BLaER1 treated with 17β-estradiol and CSF1 and Interleukin-3, amounts not matched to agents 10 nM and 100 nM (cell line): ENCODE measurements at regions not wholly inside any gene's neighbourhood (a gene's known extent, or its start where the extent isn't known, plus 50 kb on each side); places are given as distances from the start of the nearest gene placed in this dataset.
A peak's percentile ranks its signal among the peaks of the same experiment; 100 is the strongest.

ENCODE experiments used
- H3K27ac ChIP-seq, 11 experiments: shearing (Covaris generic); formaldehyde crosslinking; 2 replicates each; pipeline ENCODE4 v1.8.1; 2022
- H3K27me3 ChIP-seq, 11 experiments: shearing (Covaris generic); formaldehyde crosslinking; 2 replicates each; pipeline ENCODE4 v1.8.1; 2022
- H3K36me3 ChIP-seq, 11 experiments: shearing (Covaris generic); formaldehyde crosslinking; 2 replicates each; pipeline ENCODE4 v1.8.1; 2022
- H3K4me1 ChIP-seq, 10 experiments: shearing (Covaris generic); formaldehyde crosslinking; 2 replicates each; pipeline ENCODE4 v1.8.1; 2022
- H3K4me2 ChIP-seq, 11 experiments: shearing (Covaris generic); formaldehyde crosslinking; 2 replicates each; pipeline ENCODE4 v1.8.1; 2022
- H3K4me3 ChIP-seq, 10 experiments: shearing (Covaris generic); formaldehyde crosslinking; 2 replicates each; pipeline ENCODE4 v1.8.1; 2022
- H3K9ac ChIP-seq, 11 experiments: shearing (Covaris generic); formaldehyde crosslinking; 2 replicates each; pipeline ENCODE4 v1.8.1; 2022
- H3K9me3 ChIP-seq, 11 experiments: shearing (Covaris generic); formaldehyde crosslinking; replicated peaks in 1 of 11; 2 replicates each; pipeline ENCODE4 v1.8.1; 2022
- H4K20me1 ChIP-seq, 11 experiments: shearing (Covaris generic); formaldehyde crosslinking; 2 replicates each; pipeline ENCODE4 v1.8.1; 2022
- Cebpa-rat ChIP-seq, 11 experiments: shearing (Covaris generic); IDR thresholded peaks; 2 replicates each; pipeline ENCODE4 v1.8.1; 2022

DNA sequence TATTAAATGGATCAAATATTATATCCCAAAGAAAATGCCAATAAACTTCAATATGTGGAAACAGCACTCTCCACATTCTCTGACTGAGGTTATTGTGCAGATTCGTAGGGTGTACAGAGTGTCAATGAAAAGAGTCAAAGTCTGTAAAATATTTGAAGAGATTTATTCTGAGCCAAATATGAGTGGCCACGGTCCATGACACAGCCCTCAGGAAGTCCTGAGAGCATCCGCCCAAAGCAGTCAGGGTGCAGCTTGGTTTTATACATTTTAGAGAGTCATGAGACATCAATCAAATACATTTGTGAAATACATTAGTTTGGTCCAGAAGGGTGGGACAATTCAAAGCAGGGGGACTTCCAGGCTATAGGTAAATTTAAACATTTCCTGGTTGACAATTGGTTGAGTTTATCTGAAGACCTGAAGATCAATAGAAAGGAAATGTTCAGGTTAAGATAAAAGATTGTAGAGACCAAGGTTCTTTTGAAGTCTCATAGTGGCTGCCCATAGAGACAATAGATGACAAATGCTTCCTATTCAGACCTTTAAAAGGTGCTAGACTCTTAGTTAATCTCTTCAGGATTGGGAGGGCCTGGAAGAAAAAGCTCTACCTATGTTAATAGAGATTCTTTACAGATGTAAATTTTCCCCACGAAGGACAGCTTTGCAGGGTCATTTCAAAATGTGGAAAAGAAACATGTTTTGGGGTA lies 569.5 kb downstream of the MATN1 start:
- Histone ChIP-seq H3K27ac (no peak overlapping the region), H4K20me1 (no peaks in the 10 kb centered on the region), H3K9me3 (peaks cover 19 to 52% (median 30%) of the 10 kb centered on the region in 11 experiments), H3K36me3 (no peaks in the 10 kb centered on the region), H3K27me3 (no peaks in the 10 kb centered on the region), H3K4me2 (peak overlapping the region in 3 of 11 experiments; percentile 5 to 20 (median 17); a peak in 2 of 22 replicates), H3K9ac (no peak overlapping the region), H3K4me1 (peaks cover 0 to 7% (median 4%) of the 10 kb centered on the region in 10 experiments; a peak in 4 of 20 replicates), H3K4me3 (no peak overlapping the region)
- TF ChIP-seq Cebpa-rat (IDR thresholded peaks at IDR 0.05) = no peak

GRCh38 chr1:30151826-30152225 lies 571.6 kb downstream of the MATN1 start:
- no peak for TF ChIP-seq Cebpa-rat (IDR thresholded peaks at IDR 0.05)
- H3K27me3 ChIP-seq = no peaks in the 10 kb centered on the region
- no peaks in the 10 kb centered on the region for H4K20me1 ChIP-seq
- H3K4me3 ChIP-seq = no peak overlapping the region
- H3K27ac ChIP-seq = no peak overlapping the region
- H3K4me2 ChIP-seq = no peak overlapping the region
- peaks cover 4 to 13% (median 9%) of the 10 kb centered on the region in 10 experiments for H3K4me1 ChIP-seq
- no peak overlapping the region for H3K9ac ChIP-seq
- peaks cover 19 to 52% (median 30%) of the 10 kb centered on the region in 11 experiments for H3K9me3 ChIP-seq
- H3K36me3 ChIP-seq = no peaks in the 10 kb centered on the region

DNA sequence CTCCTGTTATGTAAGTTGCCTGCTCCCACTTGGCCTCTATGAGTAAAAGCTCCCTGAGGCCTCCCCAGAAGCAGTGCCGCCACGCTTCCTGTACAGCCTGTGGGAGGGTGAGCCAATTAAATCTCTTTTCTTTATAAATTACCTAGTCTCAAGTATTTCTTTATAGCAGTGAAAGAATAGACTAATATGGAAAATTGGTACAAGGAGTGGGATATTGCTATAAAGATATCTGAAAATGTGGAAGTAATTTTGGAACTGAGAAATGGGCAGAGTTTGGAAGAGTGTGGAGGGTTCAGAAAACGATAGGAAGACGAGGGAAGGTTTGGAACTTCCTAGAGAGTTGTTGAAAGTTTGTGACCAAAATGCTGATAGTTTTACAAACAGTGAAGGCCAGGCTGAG lies 572.3 kb downstream of the MATN1 start:
- TF ChIP-seq Cebpa-rat (IDR thresholded peaks at IDR 0.05) = no peak
- Histone ChIP-seq H4K20me1 (no peaks in the 10 kb centered on the region), H3K27ac (no peak overlapping the region), H3K4me2 (no peak overlapping the region), H3K4me1 (peaks cover 11 to 21% (median 16%) of the 10 kb centered on the region in 10 experiments), H3K36me3 (no peaks in the 10 kb centered on the region), H3K4me3 (no peak overlapping the region), H3K27me3 (no peaks in the 10 kb centered on the region), H3K9me3 (peaks cover 19 to 48% (median 26%) of the 10 kb centered on the region in 11 experiments), H3K9ac (no peak overlapping the region)

DNA sequence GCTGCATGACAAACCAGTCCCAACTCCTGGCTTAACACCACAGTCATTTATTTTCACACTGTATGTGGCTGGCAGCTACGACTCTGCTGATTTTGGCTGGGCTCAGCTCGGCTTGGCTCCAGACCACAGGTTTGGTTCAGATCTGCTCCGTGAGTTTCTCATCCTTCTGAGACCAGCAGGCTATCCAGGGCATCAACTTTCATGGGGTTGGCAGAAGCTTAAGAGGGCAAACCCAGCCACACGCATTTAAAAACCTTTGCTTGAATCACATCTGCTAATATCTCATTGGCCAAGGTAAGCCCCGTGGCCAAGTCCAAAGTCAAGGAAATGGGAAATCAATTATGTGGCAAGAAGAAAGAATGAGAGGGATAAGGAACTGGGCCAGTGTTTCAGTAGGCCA lies 574.2 kb downstream of the MATN1 start:
- H3K9me3 ChIP-seq = peaks cover 23 to 53% (median 31%) of the 10 kb centered on the region in 11 experiments
- no peak for TF ChIP-seq Cebpa-rat (IDR thresholded peaks at IDR 0.05)

DNA sequence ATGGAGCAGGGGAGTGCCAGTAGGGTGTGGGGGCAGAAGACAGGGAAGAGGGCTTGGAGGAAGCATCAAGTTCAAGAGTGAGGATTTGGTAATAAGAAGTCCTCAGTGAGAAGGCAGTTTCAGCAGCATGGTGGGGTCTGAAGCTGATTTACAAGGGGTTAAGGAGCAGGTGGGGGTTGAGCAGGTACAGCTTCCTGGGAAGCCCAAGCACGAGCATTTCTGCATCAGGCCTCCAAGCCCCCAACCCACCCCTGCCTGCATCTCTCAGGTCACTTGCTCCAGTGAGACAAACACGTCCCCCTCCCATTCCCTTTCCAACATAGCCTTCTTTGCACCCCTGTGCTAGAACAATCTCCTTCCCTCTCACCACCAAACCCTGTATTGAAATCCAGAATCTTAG lies 574.7 kb downstream of the MATN1 start:
- no peak for TF ChIP-seq Cebpa-rat (IDR thresholded peaks at IDR 0.05)
- Histone ChIP-seq H3K27ac (no peak overlapping the region), H4K20me1 (no peaks in the 10 kb centered on the region), H3K9me3 (peaks cover 28 to 59% (median 36%) of the 10 kb centered on the region in 11 experiments), H3K27me3 (no peaks in the 10 kb centered on the region), H3K9ac (no peak overlapping the region), H3K4me1 (peaks cover 14 to 21% (median 19%) of the 10 kb centered on the region in 10 experiments), H3K4me3 (no peak overlapping the region), H3K4me2 (no peak overlapping the region), H3K36me3 (no peaks in the 10 kb centered on the region)

More for the DNA sequence above, 574.2 kb downstream of the MATN1 start:
- Histone ChIP-seq H3K27ac (no peak overlapping the region), H3K4me3 (no peak overlapping the region), H3K36me3 (no peaks in the 10 kb centered on the region), H3K27me3 (no peaks in the 10 kb centered on the region), H4K20me1 (no peaks in the 10 kb centered on the region), H3K4me2 (no peak overlapping the region), H3K4me1 (peaks cover 14 to 25% (median 20%) of the 10 kb centered on the region in 10 experiments), H3K9ac (no peak overlapping the region)

DNA sequence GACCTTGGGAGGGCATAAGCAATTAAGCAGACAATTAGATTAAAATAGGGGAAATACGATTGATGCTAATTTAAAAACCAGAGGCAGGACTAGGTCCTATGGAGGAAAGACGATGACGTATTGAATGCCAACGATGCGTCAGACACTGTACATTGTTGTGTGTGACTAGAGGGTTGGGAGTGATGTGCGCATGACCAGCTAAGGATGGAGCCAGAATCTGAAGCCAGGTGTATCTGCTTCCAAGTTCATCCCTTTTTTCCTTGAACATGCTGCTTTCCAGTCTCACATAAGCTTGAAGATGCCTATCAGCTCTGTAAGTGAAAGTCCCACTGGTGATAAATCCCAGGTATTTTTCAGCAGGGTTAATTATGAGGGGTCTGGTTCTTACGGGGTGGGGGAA lies 576.2 kb downstream of the MATN1 start:
- Histone ChIP-seq H3K4me1 (peaks cover 13 to 19% (median 18%) of the 10 kb centered on the region in 10 experiments), H3K27me3 (no peaks in the 10 kb centered on the region), H3K4me3 (no peak overlapping the region), H3K4me2 (peak overlapping the region in 10 of 11 experiments; percentile 60 to 79 (median 68); a peak in 17 of 22 replicates), H3K36me3 (no peaks in the 10 kb centered on the region), H3K27ac (no peak overlapping the region), H3K9me3 (peaks cover 34 to 64% (median 39%) of the 10 kb centered on the region in 11 experiments), H4K20me1 (no peaks in the 10 kb centered on the region), H3K9ac (no peak overlapping the region)
- TF ChIP-seq Cebpa-rat (IDR thresholded peaks at IDR 0.05) = no peak

GRCh38 chr1:30146448-30146847 lies 576.9 kb downstream of the MATN1 start:
- Histone ChIP-seq H3K4me2 (peak overlapping the region; percentile 47 to 79 (median 67)), H3K27ac (no peak overlapping the region), H3K27me3 (no peaks in the 10 kb centered on the region), H4K20me1 (no peaks in the 10 kb centered on the region), H3K9ac (no peak overlapping the region), H3K9me3 (peaks cover 27 to 57% (median 31%) of the 10 kb centered on the region in 11 experiments), H3K36me3 (no peaks in the 10 kb centered on the region), H3K4me3 (no peak overlapping the region), H3K4me1 (peaks cover 13 to 21% (median 18%) of the 10 kb centered on the region in 10 experiments)
- TF ChIP-seq Cebpa-rat (IDR thresholded peaks at IDR 0.05) = no peak

GRCh38 chr1:30145723-30146303 lies 577.6 kb downstream of the MATN1 start:
- H3K9ac ChIP-seq = no peak overlapping the region
- no peak overlapping the region for H3K4me3 ChIP-seq
- H3K36me3 ChIP-seq = no peaks in the 10 kb centered on the region
- H3K4me1 ChIP-seq = peaks cover 14 to 27% (median 21%) of the 10 kb centered on the region in 10 experiments
- H3K4me2 ChIP-seq = peak overlapping the region; percentile 47 to 79 (median 67)
- H3K27ac ChIP-seq = no peak overlapping the region
- H3K27me3 ChIP-seq = no peaks in the 10 kb centered on the region
- no peak for TF ChIP-seq Cebpa-rat (IDR thresholded peaks at IDR 0.05)
- H4K20me1 ChIP-seq = no peaks in the 10 kb centered on the region
- H3K9me3 ChIP-seq = peaks cover 21 to 51% (median 25%) of the 10 kb centered on the region in 11 experiments

- H3K4me3 ChIP-seq = no peak overlapping the region
- H3K27ac ChIP-seq = no peak overlapping the region
- no peaks in the 10 kb centered on the region for H3K27me3 ChIP-seq
- H3K36me3 ChIP-seq = no peaks in the 10 kb centered on the region
- peaks cover 18 to 42% (median 22%) of the 10 kb centered on the region in 11 experiments for H3K9me3 ChIP-seq
- H3K9ac ChIP-seq = no peak overlapping the region
- H4K20me1 ChIP-seq = no peaks in the 10 kb centered on the region
- H3K4me1 ChIP-seq = peaks cover 14 to 35% (median 25%) of the 10 kb centered on the region in 10 experiments
- TF ChIP-seq Cebpa-rat (IDR thresholded peaks at IDR 0.05) = no peak
- H3K4me2 ChIP-seq = no peak overlapping the region
These were observed 578.6 kb downstream of the MATN1 start for GRCh38 chr1:30144831-30145230.
